ENCODE measurements at regions not wholly inside any gene's neighbourhood (a gene's known extent, or its start where the extent isn't known, plus 50 kb on each side); places are given as distances from the start of the nearest gene placed in this dataset.
A peak's percentile ranks its signal among the peaks of the same experiment; 100 is the strongest.

DNA sequence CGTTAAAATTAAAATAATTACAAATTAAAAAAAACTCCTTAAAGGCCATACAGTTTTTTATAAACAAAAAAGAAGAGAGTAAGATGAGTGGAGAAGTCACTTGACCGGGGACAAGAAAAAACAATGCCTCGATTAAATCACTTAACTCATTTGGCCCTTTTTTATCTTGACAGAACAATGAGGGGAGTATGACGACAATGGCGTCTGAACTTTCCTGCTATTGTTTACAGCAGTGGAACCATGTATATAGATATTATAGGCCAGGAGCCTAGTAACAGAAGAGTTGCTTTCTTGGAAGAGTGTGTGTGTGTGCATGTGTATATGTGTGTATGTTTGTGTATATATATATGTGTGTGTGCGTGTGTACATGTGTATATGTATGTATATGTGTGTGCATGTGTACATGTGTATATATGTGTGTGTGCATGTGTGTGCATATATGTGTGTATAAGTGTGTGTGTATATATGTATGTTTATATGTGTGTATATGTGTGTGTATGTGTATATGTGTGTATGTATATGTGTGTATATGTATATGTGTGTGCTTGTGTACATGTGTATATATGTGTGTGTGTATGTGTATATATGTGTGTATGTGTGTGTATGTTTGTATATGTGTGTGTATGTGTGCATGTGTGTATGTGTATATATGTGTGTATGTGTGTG is 153.4 kb upstream of the FAT1 start:
- DNase-seq (ENCODE audit: missing footprints) = no peak
- intact Hi-C loops (cut with DNase I) = no loop called here
- ATAC-seq = no peak

DNA sequence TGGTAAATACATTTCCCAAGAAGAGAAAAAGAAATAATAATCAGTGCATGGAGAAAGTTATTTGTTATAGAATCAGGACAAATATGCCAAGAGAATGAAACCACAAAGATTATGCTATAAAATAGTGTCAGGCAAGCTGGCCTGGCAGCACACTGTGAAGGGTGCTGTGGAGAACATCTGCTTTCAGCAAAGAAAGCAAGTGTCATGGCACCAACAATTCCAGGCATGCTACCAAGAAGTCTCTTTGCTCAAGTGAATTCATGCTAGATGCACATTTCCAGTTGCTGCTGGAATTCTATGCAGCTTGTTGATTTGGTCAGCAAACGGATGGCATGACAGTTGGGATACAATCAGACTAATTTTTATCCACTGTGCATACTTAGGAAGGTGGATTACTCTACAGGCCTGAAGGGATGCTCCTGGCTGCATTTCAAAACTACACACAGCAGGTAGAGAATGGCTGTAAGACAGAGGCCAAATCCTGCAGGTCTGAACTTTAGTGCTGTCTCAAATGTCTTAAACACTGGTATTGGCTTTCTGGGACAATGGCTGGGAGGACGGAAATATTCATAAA is 154.6 kb upstream of the FAT1 start:
- ATAC-seq (no peak), DNase-seq (ENCODE audit: missing footprints) (no peak)
- intact Hi-C loops (cut with DNase I) = no loop called here

DNA sequence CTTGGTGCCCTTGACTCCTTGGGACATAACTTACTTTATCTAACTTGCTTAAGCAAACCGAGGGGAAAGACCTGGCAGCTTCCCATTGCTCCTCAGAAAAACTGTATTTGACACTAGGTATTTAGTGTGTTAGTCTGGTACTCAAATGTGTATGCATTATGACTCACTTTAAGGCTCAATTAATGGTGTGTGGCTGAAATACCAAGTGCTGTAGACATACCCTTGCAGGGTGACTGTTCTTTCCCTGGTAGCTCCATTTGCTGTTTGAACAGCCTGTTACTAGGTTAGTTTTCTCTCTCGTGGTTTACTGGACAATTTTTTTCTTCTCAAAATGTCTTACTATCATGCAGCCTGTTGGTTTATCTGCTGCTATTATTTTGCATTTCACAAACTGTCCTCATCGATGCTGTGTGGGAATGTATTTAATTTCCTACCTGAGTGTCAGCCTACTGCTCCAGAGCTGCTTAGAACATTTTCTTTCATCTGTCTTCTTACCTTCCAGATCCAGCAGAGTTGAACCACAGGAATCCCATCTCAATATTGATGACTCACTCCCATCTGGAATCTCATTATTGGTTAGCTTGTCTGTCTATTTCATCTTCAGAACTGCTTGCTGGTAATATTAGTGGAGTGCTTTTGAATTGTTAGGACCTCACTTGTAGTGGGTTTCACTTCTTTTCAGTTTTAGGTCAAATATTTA is 158.0 kb upstream of the FAT1 start:
- ATAC-seq = no peak
- no peak for DNase-seq (ENCODE audit: missing footprints)
- intact Hi-C loops (cut with DNase I) = no loop called here

DNA sequence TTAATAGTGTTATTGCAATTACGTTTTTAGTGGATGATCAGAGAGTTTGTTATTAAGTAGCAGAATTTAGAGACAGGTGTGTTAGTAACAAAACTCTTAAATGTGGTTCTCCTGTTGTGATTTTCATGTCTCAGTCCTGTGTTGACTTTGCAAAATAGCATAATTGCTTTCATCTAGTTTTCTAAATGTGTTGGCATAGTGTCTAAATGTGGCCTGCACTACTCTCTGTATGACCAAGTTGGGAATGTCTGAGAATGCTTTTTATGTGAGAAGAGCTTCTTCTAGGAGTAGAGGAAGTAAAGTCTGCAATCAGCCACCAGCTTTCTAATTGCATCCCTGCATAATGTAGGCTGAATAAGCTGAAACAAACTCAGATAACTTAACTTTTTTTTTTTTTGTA is 158.6 kb upstream of the FAT1 start:
- ATAC-seq = no peak

DNA sequence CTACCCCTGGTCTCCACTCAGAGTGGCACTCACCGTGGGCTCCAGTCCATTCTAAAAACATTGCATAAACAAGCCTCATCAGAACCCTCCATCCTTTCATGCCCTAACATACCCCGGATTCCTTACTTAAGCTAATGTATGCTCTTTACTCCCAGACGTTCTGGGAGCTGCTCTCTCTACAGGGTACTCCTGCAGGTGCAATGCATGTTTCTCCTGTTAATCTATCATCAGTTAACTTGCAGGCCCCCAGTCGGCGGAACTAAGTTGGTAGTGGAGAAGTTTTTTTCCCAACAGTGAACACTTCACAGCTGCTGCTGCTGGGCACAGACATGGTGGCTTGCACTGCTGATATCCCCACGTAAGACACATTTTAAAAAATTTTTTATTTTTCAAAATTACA is 161.6 kb upstream of the FAT1 start:
- DNase-seq (ENCODE audit: missing footprints) = no peak
- no peak for ATAC-seq
- intact Hi-C loops (cut with DNase I) = no loop called here

More for the DNA sequence above, 158.6 kb upstream of the FAT1 start:
- intact Hi-C loops (cut with DNase I) = no loop called here
- DNase-seq (ENCODE audit: missing footprints) = no peak

DNA sequence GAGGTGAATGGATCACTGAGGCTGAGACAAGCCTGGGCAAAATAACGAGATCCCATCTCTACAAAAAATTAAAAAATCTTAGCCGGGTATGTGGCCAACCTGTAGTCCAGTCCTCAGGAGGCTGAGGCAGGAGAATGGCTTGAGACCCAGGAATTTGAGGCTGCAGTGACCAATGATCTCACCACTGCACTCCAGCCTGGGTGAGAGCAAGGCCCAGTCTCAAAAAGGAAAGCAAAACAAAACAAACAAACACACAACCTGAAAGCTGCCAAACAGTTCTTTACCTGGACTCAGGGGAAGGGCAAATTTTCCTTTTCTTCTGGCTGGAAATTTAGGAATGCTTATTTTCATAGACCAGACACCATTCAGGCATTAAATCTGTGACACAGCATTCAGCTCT is 163.1 kb upstream of the FAT1 start:
- no peak for DNase-seq (ENCODE audit: missing footprints)
- ATAC-seq = no peak
- intact Hi-C loops (cut with DNase I) = no loop called here

DNA sequence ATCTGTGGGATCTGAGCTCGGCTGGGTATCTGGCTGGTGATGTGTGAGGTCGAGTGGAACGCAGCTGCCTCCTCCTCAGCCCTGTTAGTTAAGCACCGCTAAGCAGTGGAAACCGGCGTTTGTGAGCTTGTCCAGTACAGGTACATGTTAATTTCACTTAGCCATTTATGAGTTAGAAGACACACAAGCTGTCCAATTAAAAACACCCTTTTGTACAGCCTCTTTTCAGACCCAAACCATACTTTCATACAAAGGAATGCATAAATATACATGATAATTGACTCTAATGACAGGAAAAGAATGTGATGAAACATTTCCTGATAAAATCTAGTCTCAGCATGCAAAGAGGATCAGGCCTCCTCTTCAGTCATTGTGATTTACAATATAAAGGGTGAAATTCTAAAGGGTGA is 163.6 kb upstream of the FAT1 start:
- no peak for DNase-seq (ENCODE audit: missing footprints)
- intact Hi-C loops (cut with DNase I) = no loop called here
- ATAC-seq = no peak

DNA sequence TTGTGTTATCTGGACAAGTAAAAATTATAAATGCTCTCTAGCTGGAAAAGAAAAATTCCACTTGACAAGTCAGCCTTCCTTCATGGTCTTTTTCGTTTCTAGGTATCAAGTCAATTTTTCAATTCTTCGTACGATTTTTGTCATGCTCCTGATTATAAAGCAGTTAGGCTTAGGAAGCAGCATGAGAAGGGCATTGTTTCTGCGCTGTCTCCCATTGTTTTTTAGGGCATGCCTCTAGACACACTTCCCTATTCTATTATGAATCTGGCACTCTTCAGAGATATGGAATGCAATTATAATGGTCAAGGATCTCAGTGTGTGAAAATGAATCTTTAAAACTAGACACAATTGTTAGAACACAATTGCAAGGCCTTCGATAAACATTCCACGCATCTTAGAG is 164.1 kb upstream of the FAT1 start:
- DNase-seq (ENCODE audit: missing footprints) (no peak), ATAC-seq (no peak)
- intact Hi-C loops (cut with DNase I) = no loop called here

DNA sequence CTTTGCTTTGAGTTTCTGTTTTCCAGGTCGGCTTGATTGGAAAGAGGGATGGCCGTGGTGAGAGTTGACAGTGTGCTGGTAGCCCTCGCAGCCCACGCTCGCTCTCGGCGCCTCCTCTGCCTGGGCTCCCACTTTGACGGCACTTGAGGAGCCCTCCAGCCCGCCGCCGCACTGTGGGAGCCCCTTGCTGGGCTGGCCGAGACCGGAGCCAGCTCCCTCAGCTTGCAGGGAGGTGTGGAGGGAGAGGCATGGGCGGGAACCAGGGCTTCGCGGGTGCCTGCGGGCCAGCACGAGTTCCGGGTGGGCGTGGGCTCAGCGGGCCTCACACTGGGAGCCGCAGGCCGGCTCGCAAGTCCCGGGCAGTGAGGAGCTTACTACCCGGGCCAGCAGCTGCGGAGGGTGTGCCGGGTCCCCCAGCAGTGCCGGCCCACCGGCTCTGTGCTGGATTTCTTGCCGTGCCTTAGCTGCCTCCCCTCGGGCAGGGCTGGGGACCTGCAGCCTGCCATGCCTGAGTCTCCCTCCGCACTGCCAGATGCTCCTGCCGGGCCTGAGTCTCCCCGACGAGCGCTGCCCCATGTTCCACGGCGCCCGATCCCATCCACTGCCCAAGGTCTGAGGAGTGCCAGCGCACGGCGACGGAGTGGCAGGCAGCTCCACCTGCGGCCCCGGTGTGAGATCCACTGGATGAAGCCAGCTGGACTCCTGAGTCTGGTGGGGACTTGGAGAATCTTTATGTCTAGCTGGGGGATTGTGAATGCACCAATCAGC is 166.4 kb upstream of the FAT1 start:
- no peak for ATAC-seq
- DNase-seq (ENCODE audit: missing footprints) = peak; percentile 64
- intact Hi-C loops (cut with DNase I) = no loop called here

DNA sequence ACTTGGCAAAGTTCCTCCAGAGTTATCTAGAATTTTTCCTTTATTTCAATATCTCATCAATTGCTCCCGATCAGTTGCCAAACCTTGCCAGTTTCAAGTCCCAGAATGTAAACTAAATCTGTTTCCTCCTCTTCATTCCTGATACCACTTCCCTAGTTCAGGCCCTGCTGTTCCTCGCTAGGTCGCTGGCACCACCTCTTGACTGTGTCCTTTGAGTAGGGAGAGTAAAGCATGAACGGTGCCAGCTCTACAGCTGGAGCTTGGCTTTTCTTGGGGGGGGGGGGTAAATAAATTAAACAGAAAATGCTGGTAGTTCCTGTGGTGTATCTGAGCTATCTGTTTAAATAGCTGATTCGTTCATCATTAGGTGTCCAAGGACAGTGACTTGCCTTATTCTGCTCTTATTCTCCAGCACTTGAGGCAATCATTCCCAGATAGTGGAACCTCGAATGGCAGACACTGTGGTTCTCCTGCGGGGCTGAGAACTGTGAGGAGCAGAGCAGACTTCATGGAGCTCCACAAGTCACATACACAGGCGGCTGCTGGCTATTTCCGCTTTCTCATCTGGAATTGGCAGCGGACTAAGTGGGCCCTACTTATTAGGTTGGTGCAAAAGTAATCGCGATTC is 168.3 kb upstream of the FAT1 start:
- ATAC-seq (no peak), DNase-seq (ENCODE audit: missing footprints) (no peak)
- intact Hi-C loops (cut with DNase I) = no loop called here

DNA sequence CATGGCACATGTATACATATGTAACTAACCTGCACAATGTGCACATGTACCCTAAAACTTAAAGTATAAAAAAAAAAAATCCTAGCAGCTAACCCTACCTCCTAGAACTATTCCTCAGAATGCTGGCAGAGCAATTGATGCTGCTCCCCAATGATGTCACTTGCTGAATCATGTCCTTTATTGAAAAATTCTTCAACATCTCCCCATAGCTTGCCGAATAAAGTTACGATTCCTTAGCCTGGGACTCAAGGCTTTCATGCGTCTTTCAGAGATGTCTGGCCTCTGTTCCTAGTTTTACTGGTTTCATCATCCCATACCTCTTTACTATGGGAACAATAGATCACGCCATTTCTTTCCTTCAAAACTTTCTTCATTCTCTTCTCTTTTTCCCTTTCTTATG is 174.7 kb upstream of the FAT1 start:
- no peak for DNase-seq (ENCODE audit: missing footprints)
- no peak for ATAC-seq
- intact Hi-C loops (cut with DNase I) = no loop called here

DNA sequence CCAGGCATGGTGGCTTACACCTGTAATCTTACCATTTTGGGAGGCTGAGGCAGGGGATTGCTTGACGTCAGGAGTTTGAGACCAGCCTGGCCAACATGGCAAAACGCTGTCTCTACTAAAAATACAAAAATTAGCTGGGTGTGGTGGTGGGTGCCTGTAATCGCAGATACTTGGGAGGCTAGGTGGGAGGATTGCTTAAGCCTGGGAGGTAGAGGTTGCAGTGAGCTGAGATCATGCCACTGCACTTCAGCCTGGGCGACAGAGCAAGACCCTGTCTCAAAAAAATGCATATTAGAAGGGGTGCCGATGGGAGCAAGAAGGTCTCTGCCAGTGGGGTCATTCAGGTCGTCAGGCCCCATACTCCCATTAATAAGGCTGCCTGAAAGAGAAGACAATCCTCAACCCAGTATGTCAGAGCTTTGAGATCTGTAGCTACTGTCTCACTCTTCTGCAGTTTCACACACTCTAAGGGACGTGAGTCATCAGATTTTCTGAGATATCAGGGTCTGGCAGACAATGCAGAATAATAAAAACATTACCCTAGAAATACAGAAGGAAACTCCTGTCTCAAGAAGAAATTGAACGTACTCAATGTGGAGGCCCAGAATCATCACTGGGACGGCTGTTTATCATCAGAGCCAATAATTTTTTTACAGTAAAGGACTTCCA is 176.7 kb upstream of the FAT1 start:
- intact Hi-C loops (cut with DNase I) = no loop called here
- DNase-seq (ENCODE audit: missing footprints) = no peak
- no peak for ATAC-seq

DNA sequence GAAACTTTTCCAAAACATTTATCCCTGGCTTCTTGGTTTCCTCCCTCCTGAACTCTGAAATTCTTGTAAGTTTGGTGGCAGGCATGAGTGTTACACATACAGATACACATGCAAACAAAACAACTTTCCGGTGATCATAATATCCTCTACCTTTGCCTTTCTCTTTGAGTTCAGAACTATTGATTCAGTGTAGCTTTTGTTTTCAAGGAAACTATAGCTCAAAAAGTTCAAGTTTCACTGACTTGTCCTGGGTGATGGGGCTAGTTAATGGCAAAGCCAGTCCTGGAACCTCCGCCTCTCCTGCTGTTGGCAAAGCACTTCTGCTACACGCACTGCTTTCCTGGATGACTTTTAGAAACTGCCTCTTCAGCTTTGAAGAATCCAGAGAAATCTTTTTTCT is 177.3 kb upstream of the FAT1 start:
- DNase-seq (ENCODE audit: missing footprints) (no peak), ATAC-seq (no peak)
- intact Hi-C loops (cut with DNase I) = no loop called here

DNA sequence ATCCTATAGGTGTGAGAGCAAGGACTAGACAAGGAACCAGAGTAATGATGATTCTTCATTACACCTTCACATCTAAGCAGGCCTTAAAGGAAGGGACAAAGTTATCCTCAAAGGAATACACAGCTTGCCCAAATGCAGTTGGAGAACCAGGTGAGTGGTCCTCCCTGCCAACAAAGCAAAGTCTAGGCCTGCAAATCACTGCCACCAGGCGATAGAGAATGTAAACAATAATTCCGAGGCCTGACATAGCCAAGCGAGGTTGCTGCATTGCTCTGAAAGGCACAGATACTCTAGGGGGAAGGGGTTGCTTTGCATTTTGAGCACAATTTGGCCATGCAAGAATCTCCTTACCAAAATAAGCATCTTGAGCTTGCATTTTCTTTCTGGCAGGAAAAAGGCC is 178.2 kb upstream of the FAT1 start:
- ATAC-seq (no peak), DNase-seq (ENCODE audit: missing footprints) (no peak)
- intact Hi-C loops (cut with DNase I) = no loop called here

DNA sequence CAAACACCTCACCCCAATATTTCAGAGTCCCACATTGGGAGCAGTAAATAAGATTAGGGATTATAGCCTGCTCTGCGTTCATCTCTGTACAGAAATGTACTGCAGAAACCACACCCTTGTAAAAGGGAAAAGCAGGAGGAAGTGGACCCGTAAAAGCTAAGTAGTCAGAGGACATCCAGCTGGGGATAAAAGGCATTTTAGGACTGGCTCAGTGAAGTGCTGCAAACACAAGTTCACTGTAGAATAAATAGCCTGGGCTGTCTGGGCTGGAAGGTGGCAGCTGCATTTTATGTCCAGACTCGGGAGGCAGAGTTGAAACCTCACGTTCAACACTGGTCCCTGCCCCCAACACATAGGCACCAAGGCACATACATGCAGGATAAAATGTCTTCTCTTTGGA is 178.7 kb upstream of the FAT1 start:
- intact Hi-C loops (cut with DNase I) = no loop called here
- DNase-seq (ENCODE audit: missing footprints) (no peak), ATAC-seq (no peak)

DNA sequence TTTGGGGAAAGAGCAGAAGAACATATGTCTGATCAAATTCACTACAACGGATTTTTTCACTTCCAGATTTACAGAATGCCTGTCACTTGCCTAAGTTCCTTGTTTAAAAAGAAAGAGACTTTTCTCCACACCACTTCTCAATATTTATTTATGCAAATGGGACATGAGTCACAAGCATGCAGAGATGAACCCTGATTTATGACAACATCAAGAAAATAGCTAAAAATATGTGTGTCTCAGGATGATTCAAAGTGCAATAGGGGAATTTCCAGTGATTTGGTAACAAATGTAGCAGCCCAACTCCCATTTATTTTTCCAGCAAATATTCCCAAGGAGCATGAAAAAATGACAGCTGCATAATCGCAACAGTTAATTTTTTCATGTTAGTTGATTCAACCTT is 180.4 kb upstream of the FAT1 start:
- DNase-seq (ENCODE audit: missing footprints) (no peak), ATAC-seq (no peak)
- intact Hi-C loops (cut with DNase I) = no loop called here

DNA sequence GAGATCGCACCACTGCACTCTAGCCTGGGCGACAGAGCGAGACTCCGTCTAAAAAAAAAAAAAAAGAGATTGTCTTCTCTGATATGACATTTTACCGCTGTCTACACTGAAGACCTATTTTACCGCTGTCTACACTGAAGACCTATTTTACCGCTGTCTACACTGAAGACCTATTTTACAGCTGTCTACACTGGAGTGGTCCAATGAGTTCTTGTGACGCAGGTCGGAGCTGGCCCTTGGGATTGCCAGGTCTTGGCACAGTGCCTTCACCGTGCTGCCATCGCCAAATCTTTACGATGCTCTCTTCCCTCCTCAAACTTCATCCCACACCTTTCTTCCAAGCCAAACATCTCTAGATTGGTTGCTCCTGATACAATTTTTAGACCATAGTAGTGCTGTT is 183.1 kb upstream of the FAT1 start:
- DNase-seq (ENCODE audit: missing footprints) = no peak
- intact Hi-C loops (cut with DNase I) = no loop called here
- no peak for ATAC-seq

DNA sequence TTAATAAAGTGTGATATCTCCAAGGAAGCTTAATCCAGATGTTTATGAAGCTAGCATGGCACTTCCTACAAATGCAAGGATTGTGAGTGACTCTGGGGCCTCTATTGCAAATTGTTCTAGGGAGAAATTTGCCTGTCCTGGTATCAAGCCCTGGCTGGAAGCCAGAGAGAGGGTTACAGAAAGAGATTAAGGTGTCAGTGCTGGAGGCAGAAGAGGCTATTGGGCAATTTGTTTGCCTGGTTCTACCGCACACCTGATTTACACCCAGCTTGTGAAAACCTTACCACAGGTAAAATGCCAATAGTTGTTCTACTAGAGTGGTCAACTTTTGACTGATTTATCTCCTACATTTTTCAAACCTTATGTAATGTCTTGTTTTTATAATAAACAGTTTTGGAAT is 186.7 kb upstream of the FAT1 start:
- ATAC-seq (no peak), DNase-seq (ENCODE audit: missing footprints) (no peak)
- intact Hi-C loops (cut with DNase I) = no loop called here

DNA sequence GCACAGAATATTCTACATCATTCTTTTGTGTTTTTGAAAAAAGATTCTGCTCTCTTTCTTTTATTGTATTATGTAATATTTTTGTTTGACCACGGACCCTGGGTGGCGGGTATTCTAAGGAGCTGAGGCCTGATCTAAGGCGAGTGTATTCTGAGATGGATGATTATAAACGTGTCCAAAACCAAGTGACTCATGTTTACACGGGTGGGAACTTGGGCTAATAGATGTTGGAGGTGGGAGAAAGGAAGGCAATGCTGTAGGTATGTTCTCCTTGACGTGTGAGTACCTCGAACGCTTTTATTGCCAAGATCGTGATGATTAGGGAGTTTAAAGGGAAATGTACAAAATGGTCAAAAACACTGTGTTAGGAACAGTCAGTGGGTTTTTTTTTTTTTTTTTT is 188.9 kb upstream of the FAT1 start:
- intact Hi-C loops (cut with DNase I) = no loop called here
- ATAC-seq (no peak), DNase-seq (ENCODE audit: missing footprints) (no peak)

All from Right ventricle myocardium inferior (tissue), 1 donor.